GM19025 (cell line): ENCODE measurements at regions not wholly inside any gene's neighbourhood (a gene's known extent, or its start where the extent isn't known, plus 50 kb on each side); places are given as distances from the start of the nearest gene placed in this dataset.

ENCODE experiments used
- ATAC-seq: cut with Tn5 transposase; IDR thresholded peaks from one replicate; pipeline ENCODE4 v1.9.1; 2021; ENCODE audit warnings: mild to moderate bottlenecking, low read depth, moderate library complexity; ENCODE audit not compliant: unreplicated experiment

- no peak for ATAC-seq
Measured at GRCh38 chr13:40495621-40496001, 170.8 kb downstream of the FOXO1 start.

GRCh38 chr13:40496035-40496810, 170.2 kb downstream of the FOXO1 start:
- ATAC-seq = no peak

- ATAC-seq = no peak
Measured at GRCh38 chr13:40498461-40498860, 168.0 kb downstream of the FOXO1 start.

GRCh38 chr13:40502236-40502635, 164.2 kb downstream of the FOXO1 start:
- no peak for ATAC-seq

GRCh38 chr13:40503011-40503410, 163.4 kb downstream of the FOXO1 start:
- no peak for ATAC-seq

GRCh38 chr13:40503966-40504591, 162.4 kb downstream of the FOXO1 start:
- ATAC-seq = no peak

GRCh38 chr13:40504641-40505040, 161.8 kb downstream of the FOXO1 start:
- ATAC-seq = no peak

GRCh38 chr13:40505196-40505595, 161.2 kb downstream of the FOXO1 start:
- ATAC-seq = no peak
